ENCODE measurements at regions not wholly inside any gene's neighbourhood (a gene's known extent, or its start where the extent isn't known, plus 50 kb on each side); places are given as distances from the start of the nearest gene placed in this dataset.

DNA sequence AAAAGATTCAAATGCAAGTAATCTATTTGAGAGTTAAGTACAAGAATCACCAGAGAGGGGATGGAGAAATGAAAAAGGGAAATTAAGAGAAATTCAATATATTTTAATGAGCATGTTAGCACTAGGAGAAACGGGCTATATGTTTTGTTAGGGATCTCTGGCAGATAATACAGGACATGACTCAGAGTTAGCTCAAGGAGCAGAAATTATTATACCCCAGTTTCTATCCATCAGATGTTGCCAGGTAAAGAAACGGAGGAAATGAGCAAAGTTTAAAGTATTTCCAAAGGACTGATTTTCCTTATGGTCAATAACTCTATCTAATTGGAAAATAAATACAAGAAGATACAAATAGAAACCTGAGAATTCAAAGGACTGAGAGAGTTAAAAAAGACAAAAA, 867.6 kb downstream of the TRAM1L1 start:
- H3K27me3 Mint-ChIP-seq: no peaks in the 10 kb centered on the region
- intact Hi-C loops (cut with micrococcal nuclease): no loop called here
- ChIA-PET POLR2A (no interaction called here), CTCF (no interaction called here)
- no peak overlapping the region for H3K4me3 Mint-ChIP-seq
- peaks cover 2% of the 10 kb centered on the region for H3K9me3 Mint-ChIP-seq
- no peak for DNase-seq
- TF ChIP-seq CTCF (IDR thresholded peaks at IDR 0.05): no peak
- no peaks in the 10 kb centered on the region for H3K4me1 Mint-ChIP-seq (ENCODE audit: low read depth)
- ATAC-seq: no peak
- H3K36me3 Mint-ChIP-seq (ENCODE audit: low read depth): no peaks in the 10 kb centered on the region
- H3K27ac Mint-ChIP-seq: no peak overlapping the region

GRCh38 chr4:116215622-116216021, 869.8 kb downstream of the TRAM1L1 start:
- DNase-seq (no peak), ATAC-seq (no peak)
- H3K36me3 Mint-ChIP-seq (ENCODE audit: low read depth): no peaks in the 10 kb centered on the region
- intact Hi-C loops (cut with micrococcal nuclease): no loop called here
- no peaks in the 10 kb centered on the region for H3K27me3 Mint-ChIP-seq
- ChIA-PET POLR2A (no interaction called here), CTCF (no interaction called here)
- H3K27ac Mint-ChIP-seq: no peak overlapping the region
- no peak for TF ChIP-seq CTCF (IDR thresholded peaks at IDR 0.05)
- H3K4me3 Mint-ChIP-seq: no peak overlapping the region
- H3K4me1 Mint-ChIP-seq (ENCODE audit: low read depth): no peaks in the 10 kb centered on the region
- peaks cover 5% of the 10 kb centered on the region for H3K9me3 Mint-ChIP-seq

GRCh38 chr4:116202524-116202923, 882.9 kb downstream of the TRAM1L1 start:
- Mint-ChIP-seq H3K36me3 (ENCODE audit: low read depth) (no peaks in the 10 kb centered on the region), H3K4me1 (ENCODE audit: low read depth) (no peaks in the 10 kb centered on the region), H3K27ac (no peak overlapping the region), H3K27me3 (no peaks in the 10 kb centered on the region), H3K4me3 (no peak overlapping the region), H3K9me3 (no peaks in the 10 kb centered on the region)
- no peak for DNase-seq
- TF ChIP-seq CTCF (IDR thresholded peaks at IDR 0.05): no peak
- ChIA-PET CTCF (no interaction called here), POLR2A (no interaction called here)
- intact Hi-C loops (cut with micrococcal nuclease): no loop called here
- ATAC-seq: no peak

GRCh38 chr4:116197317-116197809, 888.0 kb downstream of the TRAM1L1 start:
- H3K27ac Mint-ChIP-seq: no peak overlapping the region
- no peaks in the 10 kb centered on the region for H3K27me3 Mint-ChIP-seq
- no peak overlapping the region for H3K4me3 Mint-ChIP-seq
- H3K9me3 Mint-ChIP-seq: no peaks in the 10 kb centered on the region
- CTCF ChIA-PET: no interaction called here
- ATAC-seq (no peak), DNase-seq (no peak)
- intact Hi-C loops (cut with micrococcal nuclease): no loop called here
- POLR2A ChIA-PET: no interaction called here
- H3K36me3 Mint-ChIP-seq (ENCODE audit: low read depth): no peaks in the 10 kb centered on the region
- no peaks in the 10 kb centered on the region for H3K4me1 Mint-ChIP-seq (ENCODE audit: low read depth)
- TF ChIP-seq CTCF (IDR thresholded peaks at IDR 0.05): no peak

- DNase-seq: no peak
- Mint-ChIP-seq H3K27ac (no peak overlapping the region), H3K4me3 (no peak overlapping the region), H3K36me3 (ENCODE audit: low read depth) (no peaks in the 10 kb centered on the region), H3K9me3 (no peaks in the 10 kb centered on the region), H3K27me3 (no peaks in the 10 kb centered on the region), H3K4me1 (ENCODE audit: low read depth) (no peaks in the 10 kb centered on the region)
- ChIA-PET POLR2A (no interaction called here), CTCF (no interaction called here)
- TF ChIP-seq CTCF (IDR thresholded peaks at IDR 0.05): no peak
- ATAC-seq: no peak
- intact Hi-C loops (cut with micrococcal nuclease): no loop called here
These were observed 902.1 kb downstream of the TRAM1L1 start for GRCh38 chr4:116183241-116183640.

Data from activated CD8-positive, alpha-beta T cell treated with anti-CD3 and anti-CD28 coated beads for 36 hours (primary cell).